ENCODE measurements at regions not wholly inside any gene's neighbourhood (a gene's known extent, or its start where the extent isn't known, plus 50 kb on each side); places are given as distances from the start of the nearest gene placed in this dataset.

- H3K9me3 ChIP-seq (ENCODE audit: control insufficient read depth in 1 of 2, low read length in 2 of 2) = no peaks in the 10 kb centered on the region
- Mint-ChIP-seq H3K9me3 (peaks cover 0 to 3% (median 0%) of the 10 kb centered on the region in 8 donors), H3K4me3 (no peak overlapping the region), H3K27ac (no peak overlapping the region), H3K36me3 (no peaks in the 10 kb centered on the region), H3K27me3 (peaks cover 0 to 1% of the 10 kb centered on the region in 2 donors), H3K4me1 (no peaks in the 10 kb centered on the region)
- H3K4me3 ChIP-seq (ENCODE audit: low read length in 2 of 2) = no peak overlapping the region
- POLR2A ChIA-PET (ENCODE audit: partially characterized antibody) = no interaction called here
- intact Hi-C loops (cut with micrococcal nuclease) = no loop called here
- no peak overlapping the region for H3K27ac ChIP-seq (ENCODE audit: low read depth, low read length)
- peaks cover 6% of the 10 kb centered on the region for H3K27me3 ChIP-seq (ENCODE audit: insufficient read depth, low read length)
- CTCF ChIA-PET (ENCODE audit: partially characterized antibody) = no interaction called here
- H3K36me3 ChIP-seq (ENCODE audit: insufficient read depth, low read length) = no peaks in the 10 kb centered on the region
- no peaks in the 10 kb centered on the region for H3K4me1 ChIP-seq (ENCODE audit: insufficient read depth, low read length)
- no peak for DNase-seq
These were observed 86.9 kb upstream of the F3 start for GRCh38 chr1:94628499-94628843.

- Mint-ChIP-seq H3K4me3 (no peak overlapping the region), H3K27me3 (no peaks in the 10 kb centered on the region), H3K4me1 (no peaks in the 10 kb centered on the region), H3K9me3 (peaks cover 0 to 3% (median 0%) of the 10 kb centered on the region in 8 donors), H3K27ac (no peak overlapping the region), H3K36me3 (no peaks in the 10 kb centered on the region)
- Histone ChIP-seq H3K9me3 (ENCODE audit: control insufficient read depth in 1 of 2, low read length in 2 of 2) (no peaks in the 10 kb centered on the region), H3K27me3 (ENCODE audit: insufficient read depth, low read length) (peaks cover 6% of the 10 kb centered on the region), H3K36me3 (ENCODE audit: insufficient read depth, low read length) (no peaks in the 10 kb centered on the region), H3K27ac (ENCODE audit: low read depth, low read length) (no peak overlapping the region), H3K4me1 (ENCODE audit: insufficient read depth, low read length) (no peaks in the 10 kb centered on the region), H3K4me3 (ENCODE audit: low read length in 2 of 2) (no peak overlapping the region)
- ChIA-PET POLR2A (ENCODE audit: partially characterized antibody) (no interaction called here), CTCF (ENCODE audit: partially characterized antibody) (no interaction called here)
- no peak for DNase-seq
- intact Hi-C loops (cut with micrococcal nuclease) = no loop called here
These were observed 86.4 kb upstream of the F3 start for GRCh38 chr1:94627771-94628498.

GRCh38 chr1:94624203-94624602, 82.6 kb upstream of the F3 start:
- no peak for DNase-seq
- H3K9me3 ChIP-seq (ENCODE audit: control insufficient read depth in 1 of 2, low read length in 2 of 2) = no peaks in the 10 kb centered on the region
- H3K36me3 ChIP-seq (ENCODE audit: insufficient read depth, low read length) = no peaks in the 10 kb centered on the region
- ChIA-PET POLR2A (ENCODE audit: partially characterized antibody) (no interaction called here), CTCF (ENCODE audit: partially characterized antibody) (no interaction called here)
- H3K27ac ChIP-seq (ENCODE audit: low read depth, low read length) = no peak overlapping the region
- Mint-ChIP-seq H3K9me3 (peaks cover 0 to 4% (median 0%) of the 10 kb centered on the region in 8 donors), H3K4me1 (no peaks in the 10 kb centered on the region), H3K27me3 (no peaks in the 10 kb centered on the region), H3K27ac (no peak overlapping the region), H3K36me3 (no peaks in the 10 kb centered on the region), H3K4me3 (no peak overlapping the region)
- intact Hi-C loops (cut with micrococcal nuclease) = no loop called here
- no peaks in the 10 kb centered on the region for H3K4me1 ChIP-seq (ENCODE audit: insufficient read depth, low read length)
- no peak overlapping the region for H3K4me3 ChIP-seq (ENCODE audit: low read length in 2 of 2)
- no peaks in the 10 kb centered on the region for H3K27me3 ChIP-seq (ENCODE audit: insufficient read depth, low read length)

GRCh38 chr1:94623560-94624148, 82.1 kb upstream of the F3 start:
- Mint-ChIP-seq H3K27ac (no peak overlapping the region), H3K4me3 (no peak overlapping the region), H3K27me3 (no peaks in the 10 kb centered on the region), H3K36me3 (no peaks in the 10 kb centered on the region), H3K9me3 (peaks cover 0 to 7% (median 2%) of the 10 kb centered on the region in 8 donors), H3K4me1 (no peaks in the 10 kb centered on the region)
- Histone ChIP-seq H3K27me3 (ENCODE audit: insufficient read depth, low read length) (no peaks in the 10 kb centered on the region), H3K27ac (ENCODE audit: low read depth, low read length) (no peak overlapping the region), H3K4me3 (ENCODE audit: low read length in 2 of 2) (no peak overlapping the region), H3K9me3 (ENCODE audit: control insufficient read depth in 1 of 2, low read length in 2 of 2) (no peaks in the 10 kb centered on the region), H3K4me1 (ENCODE audit: insufficient read depth, low read length) (no peaks in the 10 kb centered on the region), H3K36me3 (ENCODE audit: insufficient read depth, low read length) (no peaks in the 10 kb centered on the region)
- POLR2A ChIA-PET (ENCODE audit: partially characterized antibody) = no interaction called here
- DNase-seq = no peak
- CTCF ChIA-PET (ENCODE audit: partially characterized antibody) = no interaction called here
- intact Hi-C loops (cut with micrococcal nuclease) = no loop called here

- H3K4me3 ChIP-seq (ENCODE audit: low read length in 2 of 2) = no peak overlapping the region
- DNase-seq = no peak
- Mint-ChIP-seq H3K4me1 (no peaks in the 10 kb centered on the region), H3K27me3 (peaks cover 2 to 5% of the 10 kb centered on the region in 2 donors), H3K9me3 (peaks cover 0 to 14% (median 9%) of the 10 kb centered on the region in 8 donors), H3K4me3 (no peak overlapping the region), H3K36me3 (no peaks in the 10 kb centered on the region), H3K27ac (no peak overlapping the region)
- H3K27me3 ChIP-seq (ENCODE audit: insufficient read depth, low read length) = no peaks in the 10 kb centered on the region
- no peaks in the 10 kb centered on the region for H3K36me3 ChIP-seq (ENCODE audit: insufficient read depth, low read length)
- ChIA-PET CTCF (ENCODE audit: partially characterized antibody) (no interaction called here), POLR2A (ENCODE audit: partially characterized antibody) (no interaction called here)
- H3K4me1 ChIP-seq (ENCODE audit: insufficient read depth, low read length) = no peaks in the 10 kb centered on the region
- no peaks in the 10 kb centered on the region for H3K9me3 ChIP-seq (ENCODE audit: control insufficient read depth in 1 of 2, low read length in 2 of 2)
- intact Hi-C loops (cut with micrococcal nuclease) = no loop called here
- no peak overlapping the region for H3K27ac ChIP-seq (ENCODE audit: low read depth, low read length)
These were observed 81.2 kb upstream of the F3 start for GRCh38 chr1:94622757-94623156.

GRCh38 chr1:94621802-94622201, 80.2 kb upstream of the F3 start:
- POLR2A ChIA-PET (ENCODE audit: partially characterized antibody) = no interaction called here
- intact Hi-C loops (cut with micrococcal nuclease) = no loop called here
- CTCF ChIA-PET (ENCODE audit: partially characterized antibody) = no interaction called here
- Histone ChIP-seq H3K4me3 (ENCODE audit: low read length in 2 of 2) (no peak overlapping the region), H3K27ac (ENCODE audit: low read depth, low read length) (no peak overlapping the region), H3K36me3 (ENCODE audit: insufficient read depth, low read length) (no peaks in the 10 kb centered on the region), H3K27me3 (ENCODE audit: insufficient read depth, low read length) (no peaks in the 10 kb centered on the region), H3K9me3 (ENCODE audit: control insufficient read depth in 1 of 2, low read length in 2 of 2) (no peaks in the 10 kb centered on the region), H3K4me1 (ENCODE audit: insufficient read depth, low read length) (no peaks in the 10 kb centered on the region)
- Mint-ChIP-seq H3K4me3 (no peak overlapping the region), H3K36me3 (no peaks in the 10 kb centered on the region), H3K4me1 (no peaks in the 10 kb centered on the region), H3K9me3 (peaks cover 0 to 15% (median 9%) of the 10 kb centered on the region in 8 donors), H3K27me3 (peaks cover 2 to 5% of the 10 kb centered on the region in 2 donors), H3K27ac (no peak overlapping the region)
- no peak for DNase-seq

- H3K9me3 Mint-ChIP-seq = peaks cover 0 to 15% (median 9%) of the 10 kb centered on the region in 8 donors
- intact Hi-C loops (cut with micrococcal nuclease) = no loop called here
- no peak overlapping the region for H3K4me3 ChIP-seq (ENCODE audit: low read length in 2 of 2)
- H3K4me1 Mint-ChIP-seq = no peaks in the 10 kb centered on the region
- H3K4me3 Mint-ChIP-seq = no peak overlapping the region
- CTCF ChIA-PET (ENCODE audit: partially characterized antibody) = no interaction called here
- no peaks in the 10 kb centered on the region for H3K4me1 ChIP-seq (ENCODE audit: insufficient read depth, low read length)
- H3K9me3 ChIP-seq (ENCODE audit: control insufficient read depth in 1 of 2, low read length in 2 of 2) = no peaks in the 10 kb centered on the region
- H3K27ac ChIP-seq (ENCODE audit: low read depth, low read length) = no peak overlapping the region
- no peaks in the 10 kb centered on the region for H3K36me3 Mint-ChIP-seq
- H3K36me3 ChIP-seq (ENCODE audit: insufficient read depth, low read length) = no peaks in the 10 kb centered on the region
- H3K27me3 ChIP-seq (ENCODE audit: insufficient read depth, low read length) = no peaks in the 10 kb centered on the region
- no peak overlapping the region for H3K27ac Mint-ChIP-seq
- POLR2A ChIA-PET (ENCODE audit: partially characterized antibody) = no interaction called here
- no peak for DNase-seq
- peaks cover 2 to 5% of the 10 kb centered on the region in 2 donors for H3K27me3 Mint-ChIP-seq
These were observed 79.8 kb upstream of the F3 start for GRCh38 chr1:94621395-94621794.

Data from CD4-positive, alpha-beta memory T cell (primary cell).